GM23248 (cell line): ENCODE measurements at regions not wholly inside any gene's neighbourhood (a gene's known extent, or its start where the extent isn't known, plus 50 kb on each side); places are given as distances from the start of the nearest gene placed in this dataset.

Source experiments
- EZH2 ChIP-seq: fragments of 200-600 bp; sonication (generic); IDR thresholded peaks from 2 replicates; pipeline ENCODE4 v1.6.1; 2018; ENCODE audit warnings: antibody characterized with exemption, mild to moderate bottlenecking; ENCODE audit not compliant: insufficient read depth, poor library complexity, severe bottlenecking
- EZH2phosphoT487 ChIP-seq: fragments of 200-600 bp; sonication (generic); IDR thresholded peaks from 2 replicates; pipeline ENCODE4 v1.6.1; 2018; ENCODE audit warnings: antibody characterized with exemption, moderate library complexity, mild to moderate bottlenecking, low read depth; ENCODE audit not compliant: insufficient read depth

DNA sequence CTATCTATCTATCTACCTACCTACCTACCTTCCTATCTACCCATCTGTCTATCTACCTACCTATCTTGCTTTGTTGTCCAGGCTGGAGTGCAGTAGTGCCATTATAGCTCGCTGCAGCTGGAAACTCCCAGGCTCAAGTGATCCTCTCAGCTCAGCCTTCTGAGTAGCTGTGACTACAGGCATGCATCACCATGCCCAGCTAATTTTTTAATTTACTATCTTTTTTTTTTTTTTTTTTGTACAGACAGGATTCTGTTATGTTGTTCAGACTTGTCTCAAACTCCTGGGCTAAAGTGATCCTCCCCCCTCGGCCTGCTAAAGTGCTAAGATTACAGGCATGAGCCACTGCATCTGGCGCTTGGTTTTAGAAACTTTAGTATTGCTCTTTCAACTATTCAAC lies 762.4 kb downstream of the SLC6A15 start:
- no peak for TF ChIP-seq EZH2
- no peak for TF ChIP-seq EZH2phosphoT487
